Fibroblast of villous mesenchyme (primary cell): ENCODE measurements at regions not wholly inside any gene's neighbourhood (a gene's known extent, or its start where the extent isn't known, plus 50 kb on each side); places are given as distances from the start of the nearest gene placed in this dataset.

Experiments
- DNase-seq: peaks from one replicate; pipeline ENCODE4 v3.0.0-alpha.2; 2010; ENCODE audit warnings: low read depth
- H3K4me3 ChIP-seq: 2 replicates; pipeline ENCODE4 v1.5.1; 2011; ENCODE audit warnings: low read depth, mild to moderate bottlenecking, low read length
- CTCF ChIP-seq: IDR thresholded peaks from 2 replicates; pipeline ENCODE4 v1.5.1; 2012; ENCODE audit warnings: low read depth, mild to moderate bottlenecking, low read length; ENCODE audit not compliant: insufficient read depth

GRCh38 chr5:106106384-106106783, 1564.4 kb downstream of the EFNA5 start:
- no peak for DNase-seq
- TF ChIP-seq CTCF, result no peak
- no peak overlapping the region for H3K4me3 ChIP-seq

GRCh38 chr5:106097340-106097739, 1573.4 kb downstream of the EFNA5 start:
- no peak overlapping the region for H3K4me3 ChIP-seq
- TF ChIP-seq CTCF, result no peak
- peak; percentile 15 for DNase-seq

GRCh38 chr5:106094839-106095238, 1575.9 kb downstream of the EFNA5 start:
- no peak for DNase-seq
- H3K4me3 ChIP-seq, result no peak overlapping the region
- TF ChIP-seq CTCF, result no peak

- no peak for TF ChIP-seq CTCF
- no peak overlapping the region for H3K4me3 ChIP-seq
These were observed 1576.5 kb downstream of the EFNA5 start for GRCh38 chr5:106094204-106094607.

GRCh38 chr5:106093134-106093533, 1577.6 kb downstream of the EFNA5 start:
- DNase-seq, result no peak
- TF ChIP-seq CTCF, result no peak
- no peak overlapping the region for H3K4me3 ChIP-seq

More at GRCh38 chr5:106094204-106094607, 1576.5 kb downstream of the EFNA5 start:
- DNase-seq, result peak; percentile 11

GRCh38 chr5:106092455-106092854, 1578.3 kb downstream of the EFNA5 start:
- no peak for TF ChIP-seq CTCF
- H3K4me3 ChIP-seq, result no peak overlapping the region
- DNase-seq, result no peak

GRCh38 chr5:106089073-106089472, 1581.7 kb downstream of the EFNA5 start:
- no peak overlapping the region for H3K4me3 ChIP-seq
- DNase-seq, result no peak
- no peak for TF ChIP-seq CTCF
